ENCODE measurements at regions not wholly inside any gene's neighbourhood (a gene's known extent, or its start where the extent isn't known, plus 50 kb on each side); places are given as distances from the start of the nearest gene placed in this dataset.

GRCh38 chr2:587087-587960 is 89.9 kb downstream of the TMEM18 start:
- WGBS (ENCODE audit: low lambda C conversion rate), result 47% methylated on average over 17 of the region's 18 CpGs
- Histone ChIP-seq H3K9ac (no peak overlapping the region), H3K27me3 (ENCODE audit: insufficient read depth) (no peaks in the 10 kb centered on the region), H3K9me2 (no peaks in the 10 kb centered on the region), H3K4me3 (ENCODE audit: low read depth in 2 of 2, low read length in 1 of 2) (no peak overlapping the region), H3K4me1 (ENCODE audit: control insufficient read depth in 1 of 2, insufficient read depth in 2 of 2, low read depth in 1 of 2, low read length in 1 of 2) (peaks cover 0 to 37% of the 10 kb centered on the region in 2 experiments; a peak in 2 of 4 replicates), H3F3A (replicated peaks; ENCODE audit: insufficient read depth) (no peaks in the 10 kb centered on the region), H3K9me3 (no peaks in the 10 kb centered on the region), H3K79me2 (ENCODE audit: insufficient read depth) (no peaks in the 10 kb centered on the region), H3K36me3 (replicated peaks in 1 of 2; ENCODE audit: control insufficient read depth in 1 of 2, insufficient read depth in 2 of 2, low read length in 1 of 2) (no peaks in the 10 kb centered on the region), H3K27ac (ENCODE audit: low read depth in 2 of 2, low read length in 1 of 2) (peak overlapping the region in 1 of 2 experiments; percentile 74; a peak in 2 of 4 replicates), H2AFZ (ENCODE audit: low read depth) (no peak overlapping the region), H3K4me2 (no peak overlapping the region), H4K20me1 (ENCODE audit: insufficient read depth) (no peaks in the 10 kb centered on the region)
- TF ChIP-seq YY1 (IDR thresholded peaks at IDR 0.05; ENCODE audit: low read depth) (no peak), CHD2 (IDR thresholded peaks at IDR 0.05; ENCODE audit: low read length, partially characterized antibody) (no peak), MAX (IDR thresholded peaks at IDR 0.05; ENCODE audit: low read depth) (no peak), POLR2AphosphoS5 (IDR thresholded peaks at IDR 0.05; ENCODE audit: low read depth, low read length) (no peak), SIN3A (IDR thresholded peaks at IDR 0.05; ENCODE audit: borderline replicate concordance, low read depth, low read length) (no peak), JUND (IDR thresholded peaks at IDR 0.05) (no peak), MXI1 (IDR thresholded peaks at IDR 0.05; ENCODE audit: low read depth, low read length) (no peak), NFIC (IDR thresholded peaks at IDR 0.05; ENCODE audit: borderline replicate concordance) (no peak), RXRA (IDR thresholded peaks at IDR 0.05; ENCODE audit: borderline replicate concordance, low read depth) (no peak), USF1 (IDR thresholded peaks at IDR 0.05; ENCODE audit: borderline replicate concordance, low read depth) (no peak), MEF2A (IDR thresholded peaks at IDR 0.05; ENCODE audit: borderline replicate concordance, low read depth) (no peak)
- TF ChIP-seq, protein P1, sequence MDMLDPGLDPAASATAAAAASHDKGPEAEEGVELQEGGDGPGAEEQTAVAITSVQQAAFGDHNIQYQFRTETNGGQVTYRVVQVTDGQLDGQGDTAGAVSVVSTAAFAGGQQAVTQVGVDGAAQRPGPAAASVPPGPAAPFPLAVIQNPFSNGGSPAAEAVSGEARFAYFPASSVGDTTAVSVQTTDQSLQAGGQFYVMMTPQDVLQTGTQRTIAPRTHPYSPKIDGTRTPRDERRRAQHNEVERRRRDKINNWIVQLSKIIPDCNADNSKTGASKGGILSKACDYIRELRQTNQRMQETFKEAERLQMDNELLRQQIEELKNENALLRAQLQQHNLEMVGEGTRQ (IDR thresholded peaks at IDR 0.05; ENCODE audit: borderline replicate concordance, low read depth, low read length), result no peak
- ChIA-PET POLR2A (no interaction called here), CTCF (interaction anchor here (2.0 to 3.8 kb wide), 4 partner anchors 8 to 57 kb away, joined by 6 to 16 read pairs (median 10); no protein-coding TSS in a partner anchor)
- DNase-seq, result no peak

GRCh38 chr2:586641-587076 is 90.5 kb downstream of the TMEM18 start:
- Histone ChIP-seq H3K4me2 (no peak overlapping the region), H4K20me1 (ENCODE audit: insufficient read depth) (no peaks in the 10 kb centered on the region), H3K9me3 (no peaks in the 10 kb centered on the region), H3K4me3 (ENCODE audit: low read depth in 2 of 2, low read length in 1 of 2) (no peak overlapping the region), H2AFZ (ENCODE audit: low read depth) (no peak overlapping the region), H3K27me3 (ENCODE audit: insufficient read depth) (no peaks in the 10 kb centered on the region), H3K27ac (ENCODE audit: low read depth in 2 of 2, low read length in 1 of 2) (peak overlapping the region in 1 of 2 experiments; percentile 74; a peak in 2 of 4 replicates), H3F3A (replicated peaks; ENCODE audit: insufficient read depth) (no peaks in the 10 kb centered on the region), H3K36me3 (replicated peaks in 1 of 2; ENCODE audit: control insufficient read depth in 1 of 2, insufficient read depth in 2 of 2, low read length in 1 of 2) (no peaks in the 10 kb centered on the region), H3K4me1 (ENCODE audit: control insufficient read depth in 1 of 2, insufficient read depth in 2 of 2, low read depth in 1 of 2, low read length in 1 of 2) (peaks cover 0 to 37% of the 10 kb centered on the region in 2 experiments; a peak in 2 of 4 replicates), H3K9me2 (no peaks in the 10 kb centered on the region), H3K9ac (no peak overlapping the region), H3K79me2 (ENCODE audit: insufficient read depth) (no peaks in the 10 kb centered on the region)
- WGBS (ENCODE audit: low lambda C conversion rate), result 37% methylated on average over 10 of the region's 10 CpGs
- TF ChIP-seq CTCF (IDR thresholded peaks at IDR 0.05) (no peak), CHD2 (IDR thresholded peaks at IDR 0.05; ENCODE audit: low read length, partially characterized antibody) (no peak), MXI1 (IDR thresholded peaks at IDR 0.05; ENCODE audit: low read depth, low read length) (no peak), EZH2phosphoT487 (IDR thresholded peaks at IDR 0.05; ENCODE audit: borderline replicate concordance, low read depth) (no peak), MAX (IDR thresholded peaks at IDR 0.05; ENCODE audit: low read depth) (no peak)
- POLR2A ChIA-PET, result no interaction called here
- CTCF ChIA-PET, result interaction anchor here (0.8 to 3.8 kb wide), 6 partner anchors 9 to 57 kb away, joined by 3 to 16 read pairs (median 8); no protein-coding TSS in a partner anchor
- no peak for DNase-seq
